ENCODE measurements at regions not wholly inside any gene's neighbourhood (a gene's known extent, or its start where the extent isn't known, plus 50 kb on each side); places are given as distances from the start of the nearest gene placed in this dataset.

DNA sequence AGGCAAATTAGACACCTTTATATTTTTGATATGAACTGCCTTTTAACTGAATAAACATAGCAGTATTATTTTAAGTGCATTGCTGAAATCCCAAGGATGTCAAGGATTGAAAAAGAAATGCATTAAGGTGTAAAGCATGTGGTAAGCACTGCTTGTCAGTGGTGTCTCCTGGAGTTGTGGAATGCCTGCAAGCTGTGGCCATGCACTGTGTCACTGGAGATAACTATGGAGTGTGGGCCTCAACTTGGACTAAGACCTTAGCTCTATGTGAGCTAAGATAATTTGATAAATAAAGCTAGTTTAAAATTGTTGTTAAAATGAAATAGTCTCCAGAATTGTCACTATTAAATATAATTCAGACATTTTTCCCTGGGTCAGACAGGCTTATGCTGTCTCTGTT is 156.6 kb upstream of the OPRM1 start:
- Histone ChIP-seq H2BK5ac (ENCODE audit: low read depth, low read length) (no peak overlapping the region), H4K8ac (ENCODE audit: extremely low read depth, insufficient read depth, low read length) (no peak overlapping the region), H2BK20ac (ENCODE audit: low read length) (no peak overlapping the region), H3K23ac (ENCODE audit: insufficient read length) (no peak overlapping the region), H3K14ac (ENCODE audit: insufficient read length) (no peak overlapping the region), H2AFZ (ENCODE audit: low read length) (no peak overlapping the region), H2BK15ac (ENCODE audit: low read length) (no peak overlapping the region), H2AK5ac (ENCODE audit: low read depth, low read length) (no peak overlapping the region), H3K56ac (replicated peaks; ENCODE audit: insufficient read length, low read depth, low read length) (no peak overlapping the region), H3K4me3 (ENCODE audit: extremely low read depth in 1 of 4, insufficient read depth in 2 of 4, low read depth in 3 of 4, low read length in 4 of 4) (no peak overlapping the region), H3K23me2 (ENCODE audit: low read depth, low read length) (no peaks in the 10 kb centered on the region), H3K27ac (ENCODE audit: low read depth, low read length) (no peak overlapping the region), H4K91ac (replicated peaks; ENCODE audit: insufficient read length, low read length) (no peak overlapping the region), H4K20me1 (replicated peaks in 1 of 2; ENCODE audit: control insufficient read depth in 1 of 2, insufficient read depth in 2 of 2, low read length in 2 of 2) (no peaks in the 10 kb centered on the region), H3K9me3 (ENCODE audit: insufficient read depth in 2 of 2, low read depth in 1 of 2, low read length in 1 of 2) (peaks cover 0 to 9% of the 10 kb centered on the region in 2 experiments; a peak in 3 of 4 replicates), H3K18ac (ENCODE audit: extremely low read depth, low read length) (no peak overlapping the region), H2BK120ac (replicated peaks; ENCODE audit: low read depth, low read length) (no peak overlapping the region), H3K79me2 (ENCODE audit: control insufficient read depth in 1 of 2, insufficient read depth in 2 of 2, low read length in 2 of 2) (no peaks in the 10 kb centered on the region), H3K4me2 (ENCODE audit: insufficient read depth in 1 of 2, low read depth in 2 of 2, low read length in 2 of 2) (no peak overlapping the region), H3K36me3 (ENCODE audit: control insufficient read depth in 2 of 4, insufficient read depth in 4 of 4, low read length in 3 of 4) (no peaks in the 10 kb centered on the region; a peak in 1 of 8 replicates), H3K4ac (replicated peaks; ENCODE audit: insufficient read length, low read depth, low read length) (no peak overlapping the region), H4K5ac (ENCODE audit: insufficient read length, low read depth, low read length) (no peak overlapping the region), H3K79me1 (ENCODE audit: low read depth, low read length) (no peaks in the 10 kb centered on the region), H2BK12ac (ENCODE audit: low read depth, low read length) (no peak overlapping the region), H3K4me1 (replicated peaks in 1 of 4; ENCODE audit: control insufficient read depth in 3 of 4, insufficient read depth in 4 of 4, low read length in 3 of 4) (no peaks in the 10 kb centered on the region), H3K9ac (replicated peaks in 1 of 4; ENCODE audit: extremely low read depth in 1 of 4, low read depth in 3 of 4, low read length in 3 of 4) (no peak overlapping the region), H3K27me3 (replicated peaks in 1 of 4; ENCODE audit: control insufficient read depth in 3 of 4, extremely low read depth in 1 of 4, insufficient read depth in 3 of 4, low read length in 3 of 4) (no peaks in the 10 kb centered on the region)
- FAIRE-seq: no peak
- POLR2A ChIA-PET (ENCODE audit: partially characterized antibody): no interaction called here
- CTCF ChIA-PET (ENCODE audit: partially characterized antibody): no interaction called here
- no peak for TF ChIP-seq NANOG (IDR thresholded peaks at IDR 0.05; ENCODE audit: insufficient read depth, low read depth, low read length, poor library complexity, severe bottlenecking)
- TF ChIP-seq MAFK (IDR thresholded peaks at IDR 0.05; ENCODE audit: low read depth, low read length): no peak
- no peak for TF ChIP-seq EGR1 (IDR thresholded peaks at IDR 0.05; ENCODE audit: borderline replicate concordance, low read depth, low read length)
- DNase-seq (ENCODE audit: low read depth in 1 of 2, low spot score in 2 of 2): no peak
